ENCODE measurements at regions not wholly inside any gene's neighbourhood (a gene's known extent, or its start where the extent isn't known, plus 50 kb on each side); places are given as distances from the start of the nearest gene placed in this dataset.
"Not testable (repeated sequence)": the region's sequence is repeated elsewhere in the genome, so short reads cannot be mapped to it uniquely, and the experiment has no call there.

DNA sequence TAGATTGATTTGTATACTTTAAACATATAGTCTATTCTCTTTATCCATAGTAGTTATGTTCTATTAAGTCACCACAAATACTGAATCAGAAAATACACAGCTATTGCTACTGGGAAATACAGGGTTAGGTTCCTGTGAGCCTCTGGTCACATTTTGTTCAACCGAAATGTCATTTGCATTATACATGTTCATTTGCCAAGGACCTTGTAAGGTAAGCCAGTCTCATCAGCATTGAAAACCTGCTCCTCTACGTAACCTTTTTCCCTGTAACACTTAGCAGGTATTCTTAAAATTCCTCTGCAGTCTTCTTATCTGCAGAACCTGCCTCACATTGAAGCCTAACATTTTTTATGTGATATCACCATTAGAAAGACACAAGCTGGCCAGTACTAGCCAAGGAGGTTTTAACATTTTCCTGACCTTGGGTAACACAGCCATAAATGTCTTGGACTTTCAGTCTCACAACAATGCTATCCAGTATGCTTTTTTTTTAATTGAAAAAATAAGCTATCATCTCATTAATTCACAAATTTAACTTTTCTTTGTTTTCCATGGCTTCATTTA is 765.7 kb upstream of the IGFBP7 start:
- DNase-seq (ENCODE audit: low read depth): no peak

DNA sequence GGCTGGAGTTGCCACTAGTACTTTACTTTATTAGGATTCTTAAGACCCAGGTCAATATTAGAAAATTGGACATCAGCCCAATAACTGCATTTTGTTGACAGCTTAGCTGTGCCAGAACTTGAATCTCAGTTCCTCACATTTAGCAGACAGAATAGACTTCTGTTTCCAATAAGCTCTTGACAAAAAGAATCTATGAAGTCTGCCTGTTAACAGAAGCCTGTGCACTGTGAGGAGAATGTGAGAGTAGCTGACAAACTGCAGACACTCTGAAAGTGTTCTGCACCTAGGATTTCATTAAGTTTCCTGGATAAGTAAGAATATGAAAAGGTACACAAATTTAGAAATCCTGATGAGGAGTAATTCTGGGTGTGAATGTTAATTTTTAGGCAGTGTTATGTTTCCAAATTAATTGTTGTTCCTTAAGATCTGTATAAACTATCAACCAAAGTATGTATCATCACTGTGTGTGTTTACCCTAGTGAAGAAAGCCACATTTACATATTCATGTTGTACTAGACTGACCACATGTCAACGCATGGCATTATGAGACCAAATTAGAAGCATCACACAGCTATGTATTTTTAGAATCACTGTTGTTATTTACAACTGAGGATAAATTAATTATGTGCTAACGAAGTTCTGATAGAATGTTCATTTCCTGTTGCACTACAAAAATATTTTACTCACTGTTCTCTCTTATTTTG is 756.4 kb upstream of the IGFBP7 start:
- DNase-seq (ENCODE audit: low read depth): no peak

DNA sequence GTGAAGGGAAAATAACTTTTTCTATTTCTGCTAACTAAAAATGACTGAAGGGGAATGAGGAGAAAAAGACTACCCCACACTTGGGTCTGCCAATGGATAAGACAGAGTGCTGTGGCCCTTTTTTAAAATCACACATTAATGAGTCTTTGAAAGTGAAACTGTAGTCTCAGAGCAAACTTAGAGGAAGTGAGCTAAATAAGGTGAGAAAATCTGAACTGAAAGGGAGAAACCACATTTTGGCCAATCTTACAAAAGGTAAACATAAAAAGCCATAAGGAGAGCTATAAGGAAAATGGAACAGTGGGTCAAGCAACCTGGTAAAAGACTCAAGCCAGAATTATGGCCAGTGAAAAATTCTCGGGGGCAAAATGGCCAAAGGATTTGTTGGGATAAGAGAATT is 755.1 kb upstream of the IGFBP7 start:
- no peak for DNase-seq (ENCODE audit: low read depth)

DNA sequence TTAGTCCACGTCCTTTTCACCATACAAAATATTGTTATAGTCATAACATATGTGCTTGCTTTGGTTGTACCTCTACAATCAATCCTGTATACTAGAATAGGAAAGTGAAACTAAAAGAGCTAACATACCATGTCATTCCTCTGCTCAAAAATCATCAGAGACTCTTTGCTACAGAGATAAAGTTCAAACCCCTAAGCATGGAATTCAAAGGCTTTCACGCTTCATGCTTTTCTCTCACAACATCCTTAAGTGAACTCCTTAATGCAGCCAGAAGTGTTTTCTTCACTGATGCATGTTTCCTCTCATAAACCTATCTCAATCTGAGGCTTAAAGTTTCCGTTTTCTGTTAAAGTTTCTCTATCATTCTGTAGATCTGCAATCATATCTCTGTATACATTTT is 744.6 kb upstream of the IGFBP7 start:
- DNase-seq (ENCODE audit: low read depth): no peak

DNA sequence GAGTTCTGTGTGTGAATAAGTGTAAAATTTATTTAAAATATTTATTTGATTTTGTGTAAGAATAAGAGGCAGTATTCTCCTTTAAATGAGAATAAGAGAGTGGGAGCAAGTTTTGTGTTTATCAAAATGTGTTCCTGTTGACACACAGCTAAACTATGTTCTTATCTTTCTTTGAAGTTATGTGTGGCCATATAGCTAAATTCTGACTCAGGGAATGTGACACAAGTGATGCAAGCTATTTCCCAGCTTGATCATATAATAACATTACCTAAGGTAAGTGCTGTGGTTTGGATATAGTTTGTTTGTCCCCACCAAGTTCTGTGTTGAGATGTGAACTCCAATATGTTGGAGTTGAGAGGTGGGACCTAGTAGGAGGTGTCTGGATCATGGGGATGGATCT is 740.0 kb upstream of the IGFBP7 start:
- DNase-seq (ENCODE audit: low read depth): no peak

DNA sequence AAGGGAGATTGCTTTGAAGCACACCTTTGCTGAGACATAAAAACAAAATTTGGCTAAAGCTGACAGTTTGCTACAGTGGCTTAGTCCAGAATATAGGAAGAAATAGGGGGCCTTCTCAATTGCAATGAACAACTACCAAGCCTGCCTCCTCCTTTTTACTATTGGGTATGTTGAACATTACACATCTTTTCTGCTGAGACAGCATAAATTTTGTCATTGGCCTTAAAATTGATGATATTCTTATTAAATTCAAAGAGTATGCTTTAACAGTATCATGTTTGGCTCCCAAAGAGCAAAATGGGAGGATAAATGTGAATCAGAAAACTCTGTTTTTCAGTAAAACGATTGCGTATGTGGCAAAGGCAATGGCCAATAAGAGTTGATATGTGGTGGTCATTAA is 721.9 kb upstream of the IGFBP7 start:
- DNase-seq (ENCODE audit: low read depth): no peak

DNA sequence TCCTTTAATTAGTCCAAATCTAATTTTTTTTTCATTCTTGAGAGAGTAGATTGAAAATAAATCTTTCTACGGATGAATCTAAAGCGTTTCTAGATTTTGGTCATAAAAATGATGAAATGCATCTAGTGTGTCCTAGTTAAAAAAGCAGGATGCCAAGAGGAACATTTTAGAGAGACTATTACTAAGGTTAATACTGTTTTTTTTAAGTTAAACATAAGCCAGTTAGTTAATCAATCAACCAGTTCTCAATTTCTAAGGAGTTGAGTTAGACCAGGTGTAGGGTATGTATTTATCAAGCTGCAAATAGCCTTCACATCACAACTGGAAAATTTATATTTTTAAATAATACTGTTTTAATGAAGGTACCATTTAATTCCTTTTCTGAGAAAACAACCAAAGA is 679.5 kb upstream of the IGFBP7 start:
- no peak for DNase-seq (ENCODE audit: low read depth)

DNA sequence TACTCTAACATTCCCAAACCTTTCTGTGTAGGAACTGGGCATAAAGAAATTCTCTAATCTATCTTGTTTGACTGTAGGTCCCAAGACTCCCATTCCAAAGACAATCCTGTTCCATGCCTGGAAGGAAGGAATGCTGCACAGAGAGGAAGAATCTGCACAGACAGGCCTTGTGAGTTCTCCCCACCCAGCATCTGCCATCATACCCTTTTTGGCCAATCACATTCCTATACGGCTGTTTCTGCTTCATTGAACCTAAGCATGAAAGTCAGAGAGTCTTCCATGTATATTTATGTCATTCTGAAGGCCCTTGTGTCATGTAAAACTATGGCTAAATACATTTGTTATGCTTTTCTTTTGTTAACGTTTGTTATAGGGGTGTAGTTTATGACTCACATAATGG is 667.7 kb upstream of the IGFBP7 start:
- DNase-seq (ENCODE audit: low read depth): no peak

DNA sequence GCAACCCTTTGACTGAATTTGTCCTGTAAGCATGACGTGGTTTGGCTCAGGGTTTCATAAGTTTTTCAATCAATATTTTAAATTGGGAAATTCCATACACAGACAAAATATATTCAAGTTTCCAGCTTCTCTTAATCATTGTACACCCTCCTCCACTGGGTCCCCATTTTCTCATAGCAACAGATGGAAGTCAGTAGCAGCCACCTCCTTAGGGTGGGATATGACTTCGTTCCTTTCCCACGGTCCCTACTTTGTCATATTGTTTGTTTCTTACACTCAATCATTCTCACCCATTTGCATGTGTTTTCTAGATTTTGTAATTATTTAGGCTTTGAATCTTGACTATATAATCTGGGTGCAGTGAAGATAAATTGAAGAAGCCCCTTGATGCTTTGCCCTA is 664.5 kb upstream of the IGFBP7 start:
- no peak for DNase-seq (ENCODE audit: low read depth)

DNA sequence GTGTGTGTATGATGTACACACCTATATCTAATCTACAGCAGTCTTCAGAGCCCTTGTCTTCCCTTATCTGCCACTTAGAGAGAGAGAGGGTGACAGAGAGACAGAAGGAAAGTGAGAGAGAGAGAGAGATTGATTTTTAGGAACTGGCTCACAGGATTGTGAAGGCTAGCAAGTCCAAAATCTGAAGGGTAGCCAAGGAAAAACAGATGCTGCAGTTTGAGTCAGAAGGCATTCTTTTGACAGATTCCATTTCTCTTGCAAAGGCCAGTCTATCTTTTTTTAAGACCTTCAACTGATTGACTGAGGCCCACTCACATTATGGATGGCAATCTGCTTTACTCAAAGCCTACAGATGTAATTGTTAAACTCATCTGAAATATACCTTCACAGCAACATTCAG is 664.0 kb upstream of the IGFBP7 start:
- no peak for DNase-seq (ENCODE audit: low read depth)

DNA sequence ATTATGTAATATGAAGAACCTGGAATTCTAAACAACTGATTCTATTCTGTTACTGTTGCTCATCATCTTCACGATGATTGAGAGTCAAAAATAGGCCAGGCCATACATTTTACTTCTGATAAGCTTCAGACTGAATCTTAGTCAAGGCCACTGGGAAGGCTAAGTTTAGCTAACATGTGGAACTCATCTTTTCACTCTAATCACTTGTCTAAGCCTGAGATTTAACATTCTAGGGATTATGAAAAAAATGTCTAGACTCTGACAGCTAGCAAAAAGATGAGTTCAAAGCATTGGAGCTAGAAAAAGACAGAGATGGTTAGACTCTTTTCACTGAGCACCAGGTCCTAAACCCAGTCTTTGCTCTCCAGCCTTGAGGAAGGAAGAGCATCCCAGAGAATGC is 656.2 kb upstream of the IGFBP7 start:
- DNase-seq (ENCODE audit: low read depth): no peak

DNA sequence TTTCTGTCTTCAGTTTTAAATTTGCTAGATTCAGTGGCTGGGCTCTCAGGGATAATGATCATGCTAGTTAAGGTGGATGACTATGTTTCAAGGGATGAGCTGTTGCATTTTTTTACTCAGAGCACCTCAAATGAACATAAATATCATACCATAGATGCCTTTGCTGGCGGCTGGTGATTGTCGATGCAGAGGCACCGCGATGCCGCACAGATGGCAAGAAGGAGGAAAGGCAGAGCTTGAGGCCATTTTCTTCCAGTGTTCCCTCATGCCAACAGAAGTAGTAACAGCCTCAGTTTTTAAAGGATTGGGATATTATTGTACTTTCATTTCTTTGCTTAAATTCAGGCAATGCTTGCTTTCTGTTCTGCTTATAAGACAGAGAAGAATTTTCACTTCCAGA is 654.7 kb upstream of the IGFBP7 start:
- no peak for DNase-seq (ENCODE audit: low read depth)

DNA sequence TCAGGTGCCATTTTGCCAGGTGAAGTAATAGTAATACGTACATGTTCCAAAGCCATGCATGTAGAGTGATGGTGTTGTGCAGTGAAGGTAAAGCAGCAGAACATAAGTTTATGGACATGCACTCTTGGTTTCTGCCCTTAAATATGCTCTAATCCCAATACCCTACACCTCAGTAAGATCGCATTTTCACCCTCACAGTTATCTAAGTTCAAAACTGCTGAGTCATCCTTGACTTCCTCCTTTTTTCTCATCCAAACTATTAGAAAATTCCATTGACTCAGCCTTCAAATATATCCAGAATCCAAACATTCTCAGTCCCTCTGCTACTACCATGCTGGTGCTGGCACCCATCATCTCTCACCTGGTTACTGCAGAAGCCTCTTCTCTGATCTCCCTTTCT is 652.9 kb upstream of the IGFBP7 start:
- no peak for DNase-seq (ENCODE audit: low read depth)

DNA sequence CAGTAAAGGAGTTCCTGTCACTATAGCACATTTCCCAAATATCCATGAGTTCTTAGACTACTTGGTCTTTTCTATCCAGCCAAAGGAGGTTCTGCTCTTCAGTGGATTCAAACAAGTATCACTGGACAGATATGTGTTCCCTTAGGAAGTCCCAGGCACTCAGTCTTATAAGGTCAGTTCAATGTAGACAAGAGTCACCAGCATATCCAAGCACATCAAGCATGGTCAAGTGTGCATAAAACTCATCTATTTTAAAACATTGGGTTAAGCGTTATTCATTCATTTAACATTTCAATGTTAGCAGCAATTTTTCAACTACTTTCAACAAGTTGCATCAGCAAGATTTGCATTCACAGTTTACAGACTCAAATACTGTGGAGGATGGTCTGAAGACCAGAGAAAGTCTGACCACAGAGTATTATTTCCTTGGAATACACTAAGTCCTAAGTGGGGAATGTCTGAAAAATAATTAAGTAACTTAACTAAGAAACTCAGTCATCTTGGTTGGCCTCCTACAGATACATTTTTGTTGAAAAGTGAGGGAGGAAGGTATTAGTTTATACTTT is 630.5 kb upstream of the IGFBP7 start:
- DNase-seq (ENCODE audit: low read depth): no peak

DNA sequence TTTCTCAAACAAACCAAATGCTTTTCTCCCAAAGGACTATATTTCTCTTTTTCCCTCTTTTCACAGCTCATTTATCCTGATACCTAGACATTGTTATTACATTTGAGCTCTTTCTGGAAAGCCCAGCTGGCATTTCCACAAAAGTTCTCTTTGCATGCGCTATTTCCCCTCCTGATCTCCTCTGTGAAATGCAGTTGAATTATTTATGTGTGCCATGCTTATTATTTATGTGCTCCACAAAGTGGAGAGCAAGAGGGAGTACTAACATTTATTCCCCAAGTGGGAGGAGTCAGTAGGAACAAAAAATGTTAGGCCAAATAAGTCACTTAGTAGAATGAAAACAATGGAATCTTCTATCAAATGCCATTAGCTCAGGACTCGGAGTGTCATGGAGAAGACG is 626.6 kb upstream of the IGFBP7 start:
- no peak for DNase-seq (ENCODE audit: low read depth)

DNA sequence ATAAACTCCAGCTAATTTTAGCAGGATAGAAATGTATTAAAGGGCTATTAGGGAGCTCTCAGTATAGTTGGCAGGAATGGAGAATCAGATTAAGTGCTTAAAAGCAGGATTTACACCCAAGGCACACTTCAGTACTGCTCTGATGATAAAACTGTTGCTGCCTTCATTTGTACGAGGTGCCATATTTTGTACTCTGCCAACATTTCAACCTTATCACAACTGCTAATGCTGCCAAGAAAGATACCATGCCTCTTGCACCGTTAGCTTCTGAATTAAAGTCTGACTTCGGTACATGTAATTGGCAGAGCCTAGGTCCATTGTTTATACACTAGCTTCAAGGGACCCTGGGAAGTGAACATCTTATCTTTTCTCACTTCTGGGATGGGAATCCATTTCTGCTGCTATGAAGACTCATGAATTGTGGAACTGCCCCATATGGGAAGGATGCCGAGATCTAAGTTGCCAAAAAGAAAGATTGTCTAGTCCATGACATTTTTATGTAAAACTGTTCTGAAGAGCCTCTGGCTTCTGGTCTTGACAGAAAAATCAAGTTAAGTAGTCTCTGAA is 624.0 kb upstream of the IGFBP7 start:
- no peak for DNase-seq (ENCODE audit: low read depth)

DNA sequence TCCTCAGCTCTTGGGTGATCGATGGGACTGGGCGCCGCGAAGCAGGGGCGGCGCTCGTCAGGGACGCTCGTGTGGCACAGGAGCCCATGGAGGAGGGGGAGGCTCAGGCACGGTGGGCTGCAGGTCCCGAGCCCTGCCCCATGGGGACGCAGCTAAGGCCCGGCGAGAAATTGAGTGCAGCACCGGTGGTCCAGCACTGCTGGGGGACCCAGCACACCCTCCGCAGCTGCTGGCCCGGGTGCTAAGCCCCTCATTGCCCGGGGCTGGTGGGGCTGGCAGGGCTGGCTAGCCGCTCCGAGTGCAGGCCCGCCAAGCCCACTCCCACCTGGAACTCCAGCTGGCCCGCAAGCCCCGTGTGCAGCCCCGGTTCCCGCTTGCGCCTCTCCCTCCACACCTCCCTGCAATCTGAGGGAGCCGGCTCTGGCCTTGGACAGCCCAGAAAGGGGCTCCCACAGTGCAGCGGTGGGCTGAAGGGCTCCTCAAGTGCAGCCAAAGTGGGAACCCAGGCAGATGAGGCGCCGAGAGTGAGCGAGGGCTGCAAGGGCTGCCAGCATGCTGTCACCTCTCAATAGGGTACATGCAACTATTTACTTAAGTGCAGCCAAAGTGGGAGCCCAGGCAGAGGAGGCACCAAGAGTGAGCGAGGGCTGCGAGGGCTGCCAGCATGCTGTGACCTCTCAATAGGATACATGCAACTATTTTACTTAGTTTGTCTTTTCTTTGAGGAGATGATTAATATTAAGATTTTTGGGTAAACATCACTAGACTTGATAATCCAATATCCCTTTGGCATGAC is 619.8 kb upstream of the IGFBP7 start:
- DNase-seq (ENCODE audit: low read depth): not testable (repeated sequence)

DNA sequence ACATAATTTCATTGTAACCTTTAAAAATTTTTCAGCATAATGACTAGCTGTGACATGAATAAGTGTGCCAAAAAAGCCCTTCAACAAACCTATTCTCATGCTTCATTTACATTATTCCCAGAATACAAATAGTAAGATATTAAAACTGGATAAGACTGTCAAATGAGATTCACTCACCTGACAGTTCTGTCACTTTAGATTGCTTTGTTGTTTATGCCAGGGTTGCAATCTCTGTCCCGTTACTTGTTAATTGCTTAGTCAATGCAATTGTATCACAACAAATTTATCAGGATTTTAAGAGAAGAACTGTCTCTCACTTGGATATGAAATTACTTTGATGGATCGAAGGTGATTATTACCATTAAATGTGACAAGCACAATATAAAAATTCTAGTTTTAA is 616.0 kb upstream of the IGFBP7 start:
- DNase-seq (ENCODE audit: low read depth): no peak

DNA sequence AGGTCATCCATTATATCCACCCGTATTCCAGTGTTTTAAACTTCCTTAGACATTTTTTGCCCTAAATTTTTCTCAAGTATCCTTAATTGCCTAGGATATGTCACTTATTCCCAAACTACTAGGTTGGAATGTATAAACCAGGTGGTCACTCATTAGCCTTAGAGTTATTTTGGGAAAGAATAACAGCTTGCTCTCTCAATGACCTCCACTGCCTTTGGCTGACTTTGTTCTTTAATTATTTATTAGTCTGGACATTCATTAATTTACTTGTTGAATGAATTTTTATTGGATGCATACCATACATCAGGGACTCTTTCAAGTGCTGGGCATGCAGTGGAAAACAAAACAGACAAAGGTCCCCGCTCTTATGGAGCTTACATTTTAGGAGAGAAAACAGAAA is 609.3 kb upstream of the IGFBP7 start:
- no peak for DNase-seq (ENCODE audit: low read depth)

DNA sequence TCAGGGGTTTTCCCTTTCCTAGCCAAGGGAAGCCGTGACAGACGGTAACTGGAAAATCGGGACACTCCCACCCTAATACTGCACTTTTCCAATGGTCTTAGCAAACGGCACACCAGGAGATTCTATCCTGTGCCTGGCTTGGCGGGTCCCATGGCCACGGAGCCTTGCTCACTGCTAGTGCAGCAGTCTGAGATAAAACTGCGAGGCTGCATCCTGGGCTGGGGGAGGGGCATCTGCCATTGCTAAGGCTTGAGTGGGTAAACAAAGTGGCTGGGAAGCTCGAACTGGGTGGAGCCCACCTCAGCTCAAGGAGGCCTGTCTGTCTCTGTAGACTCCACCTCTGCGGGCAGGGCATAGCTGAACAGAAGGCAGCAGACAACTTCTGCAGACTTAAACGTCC is 604.1 kb upstream of the IGFBP7 start:
- DNase-seq (ENCODE audit: low read depth): not testable (repeated sequence)

DNA sequence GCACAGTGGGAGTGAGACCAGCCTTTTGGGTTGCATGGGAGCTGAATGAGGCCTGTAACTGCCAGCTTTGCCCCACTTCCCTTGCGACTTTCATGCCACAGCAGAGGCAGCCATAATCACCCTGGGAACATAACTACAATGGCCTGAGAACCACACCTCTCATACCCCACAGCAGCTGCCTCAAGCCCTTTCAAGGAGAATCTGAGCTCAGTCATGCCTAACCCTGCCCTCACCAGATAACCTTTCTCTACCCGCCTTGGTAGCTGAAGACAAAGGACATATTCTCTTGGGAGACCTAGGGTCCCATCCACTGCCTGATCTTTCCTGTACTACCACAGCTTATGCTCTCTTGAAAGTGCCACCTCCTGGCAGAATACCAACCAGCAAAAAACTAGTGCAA is 599.9 kb upstream of the IGFBP7 start:
- no peak for DNase-seq (ENCODE audit: low read depth)

DNA sequence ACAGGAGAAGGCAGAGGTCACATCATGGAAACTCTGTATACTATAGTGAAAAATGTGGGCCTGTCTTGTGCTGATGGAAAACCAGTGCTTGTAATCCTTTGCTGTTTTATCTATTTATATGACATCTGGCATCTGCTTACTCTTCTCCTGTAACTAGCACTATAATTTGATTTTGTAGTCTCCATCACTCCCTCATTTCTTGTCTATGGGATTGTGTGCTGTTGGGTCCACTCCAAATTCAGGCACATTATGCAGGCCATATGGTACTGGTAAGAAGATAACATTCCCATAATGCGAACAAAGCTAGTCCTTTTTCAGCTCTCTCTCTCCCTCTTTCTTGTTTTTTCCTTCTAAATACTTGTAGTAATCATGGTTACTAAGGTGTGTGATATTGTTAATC is 581.2 kb upstream of the IGFBP7 start:
- DNase-seq (ENCODE audit: low read depth): no peak

DNA sequence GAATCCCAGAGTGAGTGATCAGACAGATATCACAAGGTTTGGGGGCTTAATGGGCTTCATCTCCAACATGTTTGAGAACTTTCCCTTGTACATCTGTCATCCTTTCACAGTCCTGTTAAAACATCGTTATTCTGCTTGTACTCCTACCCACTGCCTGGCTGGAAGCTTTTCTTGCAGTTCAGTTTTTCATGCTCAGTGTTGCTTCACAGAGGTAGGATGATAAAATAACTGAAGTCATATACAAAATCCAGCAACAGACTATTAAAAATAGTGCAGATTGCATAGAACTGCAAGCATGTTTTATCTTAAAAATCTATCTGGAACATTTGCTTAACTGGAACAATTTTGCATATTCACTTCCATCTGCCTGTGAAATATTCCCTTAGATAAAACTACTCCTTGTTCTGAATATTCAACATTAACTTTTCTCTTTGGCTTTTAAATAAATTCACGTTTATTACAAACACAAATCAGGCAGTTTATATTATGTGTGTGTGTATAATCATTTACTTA is 579.6 kb upstream of the IGFBP7 start:
- DNase-seq (ENCODE audit: low read depth): no peak
